ENCODE measurements at regions not wholly inside any gene's neighbourhood (a gene's known extent, or its start where the extent isn't known, plus 50 kb on each side); places are given as distances from the start of the nearest gene placed in this dataset.

DNA sequence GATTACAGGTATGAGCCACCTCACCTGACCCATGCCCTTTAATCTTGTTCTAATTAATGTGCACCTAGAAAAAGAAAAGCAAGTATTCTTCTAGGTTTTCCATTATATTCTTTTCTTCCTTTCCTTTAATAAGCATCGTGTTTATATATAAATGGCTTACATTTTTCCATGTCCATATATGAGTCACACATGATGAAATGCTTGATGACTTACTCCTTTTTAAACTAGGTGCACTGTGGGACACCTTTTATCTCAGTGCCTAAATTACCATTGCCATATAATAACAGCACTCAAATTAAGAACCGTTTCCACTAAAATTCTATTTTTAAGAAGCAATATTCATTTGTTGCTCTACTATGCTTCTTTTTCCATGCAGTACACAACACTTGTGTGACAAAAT is 363.3 kb downstream of the LIG4 start:
- Histone ChIP-seq H3K27ac (ENCODE audit: low read depth in 1 of 2, low read length in 1 of 2) (no peak overlapping the region), H3K4me3 (ENCODE audit: low read length in 2 of 2) (no peak overlapping the region), H3K4me1 (ENCODE audit: control insufficient read depth in 2 of 2, insufficient read depth in 2 of 2, low read length in 2 of 2) (no peaks in the 10 kb centered on the region), H3K27me3 (ENCODE audit: control insufficient read depth in 2 of 2, insufficient read depth in 1 of 2, low read length in 1 of 2) (no peaks in the 10 kb centered on the region), H3K9me3 (ENCODE audit: control insufficient read depth in 2 of 2, insufficient read depth in 1 of 2, low read length in 1 of 2) (no peaks in the 10 kb centered on the region), H3K36me3 (ENCODE audit: control insufficient read depth in 2 of 2, insufficient read depth in 2 of 2, low read length in 1 of 2) (no peaks in the 10 kb centered on the region)
- WGBS, result 83% methylated on average over 2 of the region's 2 CpGs
- no peak for DNase-seq (ENCODE audit: low read depth in 6 of 9, low spot score in 9 of 9)

DNA sequence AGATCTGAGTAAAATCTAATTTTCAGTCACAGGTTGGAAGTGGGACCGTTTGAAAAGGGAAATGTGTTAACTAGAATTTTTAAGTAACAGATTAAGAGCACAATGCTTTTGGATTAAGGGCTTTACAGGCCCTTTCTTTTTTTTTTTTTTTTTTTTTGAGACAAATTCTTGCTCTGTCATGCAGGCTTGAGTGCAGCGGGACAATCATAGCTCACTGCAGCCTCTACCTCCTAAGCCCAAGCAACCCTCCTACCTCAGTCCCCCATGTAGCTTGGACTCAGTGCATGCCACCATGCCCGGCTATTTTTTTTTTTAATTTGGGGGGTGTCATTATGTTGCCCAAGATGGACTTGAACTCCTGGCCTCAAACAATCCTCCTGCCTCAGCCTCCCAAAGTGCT is 363.7 kb downstream of the LIG4 start:
- WGBS, result 79% methylated on average over 3 of the region's 3 CpGs
- no peak for DNase-seq (ENCODE audit: low read depth in 6 of 9, low spot score in 9 of 9)
- H3K27ac ChIP-seq (ENCODE audit: low read depth in 1 of 2, low read length in 1 of 2), result no peak overlapping the region
- no peak overlapping the region for H3K4me3 ChIP-seq (ENCODE audit: low read length in 2 of 2)
- H3K36me3 ChIP-seq (ENCODE audit: control insufficient read depth in 2 of 2, insufficient read depth in 2 of 2, low read length in 1 of 2), result no peaks in the 10 kb centered on the region
- H3K9me3 ChIP-seq (ENCODE audit: control insufficient read depth in 2 of 2, insufficient read depth in 1 of 2, low read length in 1 of 2), result no peaks in the 10 kb centered on the region
- no peaks in the 10 kb centered on the region for H3K27me3 ChIP-seq (ENCODE audit: control insufficient read depth in 2 of 2, insufficient read depth in 1 of 2, low read length in 1 of 2)
- no peaks in the 10 kb centered on the region for H3K4me1 ChIP-seq (ENCODE audit: control insufficient read depth in 2 of 2, insufficient read depth in 2 of 2, low read length in 2 of 2)

DNA sequence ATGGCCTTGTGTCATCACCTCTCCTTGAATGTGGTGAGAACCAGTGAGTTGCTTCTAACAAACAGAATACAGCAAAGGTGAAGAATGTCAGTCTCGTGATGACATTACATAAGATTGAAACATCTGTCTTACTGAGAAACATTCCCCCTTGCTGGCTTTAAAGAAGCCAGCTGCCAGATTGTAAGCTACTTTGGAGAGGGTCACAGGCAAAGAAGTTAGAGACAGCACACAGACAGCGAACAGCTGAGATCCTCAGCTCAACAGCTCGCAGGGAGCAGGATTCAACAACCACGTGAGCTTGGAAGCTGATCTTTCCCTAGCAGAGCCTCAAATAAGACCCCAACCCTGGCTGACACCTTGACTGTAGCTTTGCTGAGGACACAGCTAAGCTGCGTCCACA is 367.9 kb downstream of the LIG4 start:
- 80% methylated on average over 5 of the region's 5 CpGs for WGBS
- Histone ChIP-seq H3K27ac (ENCODE audit: low read depth in 1 of 2, low read length in 1 of 2) (no peak overlapping the region), H3K27me3 (ENCODE audit: control insufficient read depth in 2 of 2, insufficient read depth in 1 of 2, low read length in 1 of 2) (no peaks in the 10 kb centered on the region), H3K4me3 (ENCODE audit: low read length in 2 of 2) (no peak overlapping the region), H3K4me1 (ENCODE audit: control insufficient read depth in 2 of 2, insufficient read depth in 2 of 2, low read length in 2 of 2) (no peaks in the 10 kb centered on the region), H3K36me3 (ENCODE audit: control insufficient read depth in 2 of 2, insufficient read depth in 2 of 2, low read length in 1 of 2) (no peaks in the 10 kb centered on the region), H3K9me3 (ENCODE audit: control insufficient read depth in 2 of 2, insufficient read depth in 1 of 2, low read length in 1 of 2) (no peaks in the 10 kb centered on the region)
- no peak for DNase-seq (ENCODE audit: low read depth in 6 of 9, low spot score in 9 of 9)

DNA sequence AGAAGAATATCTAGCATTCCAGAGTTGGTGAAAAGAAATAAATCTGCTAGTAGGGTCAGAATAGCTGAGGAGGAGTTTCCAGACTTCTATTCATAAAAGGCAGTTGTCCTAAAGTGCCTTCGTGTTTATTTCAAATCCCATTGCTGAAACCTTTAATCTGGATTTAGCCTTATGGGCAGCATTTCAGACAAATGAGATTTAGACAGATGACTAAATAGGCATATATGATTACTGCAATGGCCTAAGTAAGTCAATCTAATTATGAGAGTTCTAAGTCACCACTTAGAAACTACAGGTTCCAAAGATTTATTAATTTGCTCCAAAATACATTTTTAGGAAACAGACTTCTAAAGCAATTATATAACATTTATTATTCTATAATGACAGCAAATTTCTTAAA is 368.7 kb downstream of the LIG4 start:
- no peaks in the 10 kb centered on the region for H3K27me3 ChIP-seq (ENCODE audit: control insufficient read depth in 2 of 2, insufficient read depth in 1 of 2, low read length in 1 of 2)
- H3K4me3 ChIP-seq (ENCODE audit: low read length in 2 of 2), result no peak overlapping the region
- no peaks in the 10 kb centered on the region for H3K9me3 ChIP-seq (ENCODE audit: control insufficient read depth in 2 of 2, insufficient read depth in 1 of 2, low read length in 1 of 2)
- DNase-seq (ENCODE audit: low read depth in 6 of 9, low spot score in 9 of 9), result no peak
- H3K4me1 ChIP-seq (ENCODE audit: control insufficient read depth in 2 of 2, insufficient read depth in 2 of 2, low read length in 2 of 2), result no peaks in the 10 kb centered on the region
- no peaks in the 10 kb centered on the region for H3K36me3 ChIP-seq (ENCODE audit: control insufficient read depth in 2 of 2, insufficient read depth in 2 of 2, low read length in 1 of 2)
- no peak overlapping the region for H3K27ac ChIP-seq (ENCODE audit: low read depth in 1 of 2, low read length in 1 of 2)
- WGBS, result 93% methylated on average over 1 of the region's 1 CpG

DNA sequence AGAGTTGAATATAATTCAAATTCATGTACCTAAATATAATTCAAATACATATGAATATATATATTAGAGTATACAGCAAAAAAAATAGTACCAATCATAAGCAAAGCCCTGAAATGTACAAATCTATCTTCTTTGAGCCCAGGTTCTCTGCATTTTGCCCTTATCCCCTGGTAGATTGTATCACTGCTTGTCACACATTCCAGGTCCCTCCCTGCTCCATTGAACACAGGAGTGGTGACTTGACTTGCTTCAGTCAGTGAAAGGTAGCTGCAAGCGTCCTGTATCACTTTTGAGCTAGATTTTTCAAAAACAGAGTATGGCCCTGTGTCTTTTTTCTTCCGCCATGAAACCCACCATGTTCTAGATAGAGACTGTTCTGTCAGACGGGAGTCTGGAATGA is 369.4 kb downstream of the LIG4 start:
- Histone ChIP-seq H3K4me1 (ENCODE audit: control insufficient read depth in 2 of 2, insufficient read depth in 2 of 2, low read length in 2 of 2) (no peaks in the 10 kb centered on the region), H3K27me3 (ENCODE audit: control insufficient read depth in 2 of 2, insufficient read depth in 1 of 2, low read length in 1 of 2) (no peaks in the 10 kb centered on the region), H3K4me3 (ENCODE audit: low read length in 2 of 2) (no peak overlapping the region), H3K27ac (ENCODE audit: low read depth in 1 of 2, low read length in 1 of 2) (no peak overlapping the region), H3K36me3 (ENCODE audit: control insufficient read depth in 2 of 2, insufficient read depth in 2 of 2, low read length in 1 of 2) (no peaks in the 10 kb centered on the region), H3K9me3 (ENCODE audit: control insufficient read depth in 2 of 2, insufficient read depth in 1 of 2, low read length in 1 of 2) (no peaks in the 10 kb centered on the region)
- no peak for DNase-seq (ENCODE audit: low read depth in 6 of 9, low spot score in 9 of 9)
- 88% methylated on average over 3 of the region's 3 CpGs for WGBS

DNA sequence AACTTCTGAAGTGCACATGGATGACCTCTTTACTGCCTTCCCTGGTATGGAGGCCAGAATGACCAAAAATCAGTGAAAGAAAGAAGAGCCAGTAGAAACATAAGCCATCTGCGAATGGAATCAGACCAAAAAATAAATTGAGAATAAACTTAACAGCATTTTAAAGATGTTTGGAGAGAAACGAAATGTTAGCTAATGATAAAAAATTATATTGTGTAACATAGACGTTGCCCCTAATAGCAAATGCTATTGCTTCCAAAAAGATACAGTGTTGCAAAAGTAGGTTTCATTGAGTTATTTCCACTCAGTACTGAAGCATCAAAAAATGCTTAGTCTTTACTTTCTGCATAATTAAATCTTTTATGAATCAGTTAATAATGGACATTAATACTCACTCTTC is 371.7 kb downstream of the LIG4 start:
- Histone ChIP-seq H3K36me3 (ENCODE audit: control insufficient read depth in 2 of 2, insufficient read depth in 2 of 2, low read length in 1 of 2) (no peaks in the 10 kb centered on the region), H3K4me1 (ENCODE audit: control insufficient read depth in 2 of 2, insufficient read depth in 2 of 2, low read length in 2 of 2) (no peaks in the 10 kb centered on the region), H3K27me3 (ENCODE audit: control insufficient read depth in 2 of 2, insufficient read depth in 1 of 2, low read length in 1 of 2) (no peaks in the 10 kb centered on the region), H3K9me3 (ENCODE audit: control insufficient read depth in 2 of 2, insufficient read depth in 1 of 2, low read length in 1 of 2) (no peaks in the 10 kb centered on the region), H3K4me3 (ENCODE audit: low read length in 2 of 2) (no peak overlapping the region), H3K27ac (ENCODE audit: low read depth in 1 of 2, low read length in 1 of 2) (no peak overlapping the region)
- no peak for DNase-seq (ENCODE audit: low read depth in 6 of 9, low spot score in 9 of 9)
- WGBS, result 89% methylated on average over 3 of the region's 3 CpGs

DNA sequence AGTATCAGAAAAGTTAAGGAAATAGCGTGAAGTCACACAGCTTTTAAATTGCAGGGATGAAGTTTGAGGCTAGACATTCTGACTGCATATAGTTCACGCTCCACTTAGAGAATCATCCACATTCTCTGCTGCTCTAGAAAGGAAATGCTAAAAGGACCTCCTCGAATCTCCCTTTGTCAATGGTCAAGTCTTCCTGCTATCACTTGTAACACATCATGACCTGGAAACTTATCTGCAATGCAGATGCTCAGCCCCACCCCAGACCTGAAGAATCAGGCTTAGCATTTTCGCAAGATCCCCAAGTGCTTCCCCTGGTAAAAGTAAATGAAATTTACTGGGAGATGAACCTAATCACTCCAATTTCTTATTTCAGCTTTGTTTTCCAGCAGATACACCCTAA is 372.1 kb downstream of the LIG4 start:
- H3K9me3 ChIP-seq (ENCODE audit: control insufficient read depth in 2 of 2, insufficient read depth in 1 of 2, low read length in 1 of 2), result no peaks in the 10 kb centered on the region
- no peaks in the 10 kb centered on the region for H3K27me3 ChIP-seq (ENCODE audit: control insufficient read depth in 2 of 2, insufficient read depth in 1 of 2, low read length in 1 of 2)
- 78% methylated on average over 4 of the region's 4 CpGs for WGBS
- no peak overlapping the region for H3K27ac ChIP-seq (ENCODE audit: low read depth in 1 of 2, low read length in 1 of 2)
- H3K4me1 ChIP-seq (ENCODE audit: control insufficient read depth in 2 of 2, insufficient read depth in 2 of 2, low read length in 2 of 2), result no peaks in the 10 kb centered on the region
- H3K36me3 ChIP-seq (ENCODE audit: control insufficient read depth in 2 of 2, insufficient read depth in 2 of 2, low read length in 1 of 2), result no peaks in the 10 kb centered on the region
- no peak overlapping the region for H3K4me3 ChIP-seq (ENCODE audit: low read length in 2 of 2)
- no peak for DNase-seq (ENCODE audit: low read depth in 6 of 9, low spot score in 9 of 9)

DNA sequence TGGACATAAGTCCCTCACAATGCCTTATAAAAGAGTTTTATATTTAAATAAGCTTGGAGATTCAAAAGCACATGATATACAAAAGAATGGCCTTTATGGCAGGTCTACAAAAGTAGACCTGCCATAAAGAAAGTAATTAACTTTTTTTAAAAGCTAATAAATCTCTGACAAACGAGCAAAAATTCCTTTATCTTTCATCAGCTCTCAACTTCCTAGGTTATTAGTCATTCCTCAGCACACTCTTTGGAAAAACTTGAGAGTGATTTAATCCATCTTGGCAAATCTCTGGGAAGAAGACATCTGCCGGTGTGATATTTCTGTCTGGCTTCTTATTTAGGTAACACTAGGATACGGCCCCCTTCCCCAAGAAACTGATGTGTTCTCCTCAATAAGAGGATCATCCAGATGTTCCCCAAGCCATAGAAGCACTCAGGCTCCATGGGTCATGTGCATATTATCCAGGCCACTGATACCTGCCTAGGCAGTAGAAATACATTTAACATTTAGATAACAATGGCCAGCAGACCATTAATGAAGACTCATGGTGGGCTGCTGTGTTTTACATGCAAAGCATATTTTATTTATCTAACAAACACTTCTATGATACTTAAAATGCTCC is 372.7 kb downstream of the LIG4 start:
- no peaks in the 10 kb centered on the region for H3K4me1 ChIP-seq (ENCODE audit: control insufficient read depth in 2 of 2, insufficient read depth in 2 of 2, low read length in 2 of 2)
- H3K4me3 ChIP-seq (ENCODE audit: low read length in 2 of 2), result no peak overlapping the region
- no peaks in the 10 kb centered on the region for H3K9me3 ChIP-seq (ENCODE audit: control insufficient read depth in 2 of 2, insufficient read depth in 1 of 2, low read length in 1 of 2)
- WGBS, result 66% methylated on average over 3 of the region's 3 CpGs
- DNase-seq (ENCODE audit: low read depth in 6 of 9, low spot score in 9 of 9), result no peak
- no peaks in the 10 kb centered on the region for H3K27me3 ChIP-seq (ENCODE audit: control insufficient read depth in 2 of 2, insufficient read depth in 1 of 2, low read length in 1 of 2)
- no peaks in the 10 kb centered on the region for H3K36me3 ChIP-seq (ENCODE audit: control insufficient read depth in 2 of 2, insufficient read depth in 2 of 2, low read length in 1 of 2)
- no peak overlapping the region for H3K27ac ChIP-seq (ENCODE audit: low read depth in 1 of 2, low read length in 1 of 2)

DNA sequence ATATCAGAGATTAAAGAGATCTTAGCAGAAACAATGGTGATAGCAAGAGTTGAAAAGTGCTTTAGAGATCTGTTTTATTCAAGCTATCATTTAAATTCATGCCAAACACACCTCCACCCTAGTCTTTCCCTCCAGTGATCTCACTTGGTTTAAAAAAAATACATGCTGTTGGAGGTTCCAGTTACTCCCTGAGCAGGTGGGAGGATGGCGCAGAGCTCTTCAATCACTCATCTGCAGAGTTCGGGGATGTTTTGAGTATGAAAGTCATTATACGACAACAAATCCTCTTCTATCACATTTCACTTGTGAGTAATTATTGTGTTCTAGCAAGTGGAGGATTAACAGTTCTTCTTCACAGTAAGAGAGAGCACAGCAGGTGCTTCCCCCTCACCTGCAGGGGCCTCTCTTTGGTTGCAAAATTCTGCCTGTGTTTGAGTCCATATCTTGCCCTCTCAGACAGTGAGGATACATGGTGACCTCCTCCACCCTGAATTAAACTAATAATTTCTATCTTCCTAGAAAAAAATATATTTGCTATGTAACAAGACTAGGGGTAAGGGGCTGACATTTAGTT is 376.7 kb downstream of the LIG4 start:
- Histone ChIP-seq H3K4me3 (ENCODE audit: low read length in 2 of 2) (no peak overlapping the region), H3K9me3 (ENCODE audit: control insufficient read depth in 2 of 2, insufficient read depth in 1 of 2, low read length in 1 of 2) (no peaks in the 10 kb centered on the region), H3K4me1 (ENCODE audit: control insufficient read depth in 2 of 2, insufficient read depth in 2 of 2, low read length in 2 of 2) (no peaks in the 10 kb centered on the region), H3K27ac (ENCODE audit: low read depth in 1 of 2, low read length in 1 of 2) (no peak overlapping the region), H3K36me3 (ENCODE audit: control insufficient read depth in 2 of 2, insufficient read depth in 2 of 2, low read length in 1 of 2) (no peaks in the 10 kb centered on the region), H3K27me3 (ENCODE audit: control insufficient read depth in 2 of 2, insufficient read depth in 1 of 2, low read length in 1 of 2) (no peaks in the 10 kb centered on the region)
- 84% methylated on average over 3 of the region's 3 CpGs for WGBS
- no peak for DNase-seq (ENCODE audit: low read depth in 6 of 9, low spot score in 9 of 9)
